ENCODE measurements at regions not wholly inside any gene's neighbourhood (a gene's known extent, or its start where the extent isn't known, plus 50 kb on each side); places are given as distances from the start of the nearest gene placed in this dataset.

DNA sequence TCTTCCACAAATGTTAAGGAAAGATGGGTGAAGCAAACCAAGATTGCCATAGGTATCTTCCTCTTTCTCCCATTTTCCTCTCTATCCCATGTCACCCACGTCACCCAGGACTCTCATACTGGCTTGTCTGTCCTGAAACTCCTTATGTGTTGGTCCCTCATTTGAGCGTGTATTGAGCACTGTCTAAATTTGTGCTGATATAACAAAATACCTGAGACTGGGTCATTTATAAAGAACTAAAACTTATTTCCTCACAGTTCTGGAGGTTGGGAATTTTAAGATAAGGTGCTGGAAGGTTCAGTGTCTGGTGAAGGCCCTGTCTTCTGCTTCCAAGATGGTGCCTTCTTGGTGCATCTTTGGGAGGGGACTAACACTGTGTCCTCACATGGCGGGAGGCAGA is 186.9 kb upstream of the SLC24A5 start:
- DNase-seq: no peak
- Histone ChIP-seq H3K4me1 (peaks cover 36% of the 10 kb centered on the region), H3K27ac (peak overlapping the region in 2 of 4 donors; percentile 22 to 64), H3K36me3 (replicated peaks in 1 of 2; ENCODE audit: insufficient read depth in 1 of 2, low read depth in 2 of 2) (no peaks in the 10 kb centered on the region), H3K9me3 (no peaks in the 10 kb centered on the region), H3K4me3 (no peak overlapping the region), H3K27me3 (no peaks in the 10 kb centered on the region)
- intact Hi-C loops (cut with DNase I): no loop called here
- no peak for ATAC-seq
- WGBS, 2 donors: 84 to 89% methylated on average over 3 of the region's 3 CpGs
- TF ChIP-seq POLR2A (IDR thresholded peaks at IDR 0.05): no peak
- TF ChIP-seq, protein P1, sequence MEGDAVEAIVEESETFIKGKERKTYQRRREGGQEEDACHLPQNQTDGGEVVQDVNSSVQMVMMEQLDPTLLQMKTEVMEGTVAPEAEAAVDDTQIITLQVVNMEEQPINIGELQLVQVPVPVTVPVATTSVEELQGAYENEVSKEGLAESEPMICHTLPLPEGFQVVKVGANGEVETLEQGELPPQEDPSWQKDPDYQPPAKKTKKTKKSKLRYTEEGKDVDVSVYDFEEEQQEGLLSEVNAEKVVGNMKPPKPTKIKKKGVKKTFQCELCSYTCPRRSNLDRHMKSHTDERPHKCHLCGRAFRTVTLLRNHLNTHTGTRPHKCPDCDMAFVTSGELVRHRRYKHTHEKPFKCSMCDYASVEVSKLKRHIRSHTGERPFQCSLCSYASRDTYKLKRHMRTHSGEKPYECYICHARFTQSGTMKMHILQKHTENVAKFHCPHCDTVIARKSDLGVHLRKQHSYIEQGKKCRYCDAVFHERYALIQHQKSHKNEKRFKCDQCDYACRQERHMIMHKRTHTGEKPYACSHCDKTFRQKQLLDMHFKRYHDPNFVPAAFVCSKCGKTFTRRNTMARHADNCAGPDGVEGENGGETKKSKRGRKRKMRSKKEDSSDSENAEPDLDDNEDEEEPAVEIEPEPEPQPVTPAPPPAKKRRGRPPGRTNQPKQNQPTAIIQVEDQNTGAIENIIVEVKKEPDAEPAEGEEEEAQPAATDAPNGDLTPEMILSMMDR (IDR thresholded peaks at IDR 0.05): no peak

GRCh38 chr15:47934342-47934741 is 186.4 kb upstream of the SLC24A5 start:
- DNase-seq (no peak), ATAC-seq (no peak)
- intact Hi-C loops (cut with DNase I): no loop called here
- no peak overlapping the region for H3K4me3 ChIP-seq
- H3K9me3 ChIP-seq: no peaks in the 10 kb centered on the region
- no peak overlapping the region for H3K27ac ChIP-seq
- no peak for TF ChIP-seq POLR2A (IDR thresholded peaks at IDR 0.05)
- TF ChIP-seq, protein P1 (IDR thresholded peaks at IDR 0.05): no peak
- H3K27me3 ChIP-seq: no peaks in the 10 kb centered on the region
- no peaks in the 10 kb centered on the region for H3K36me3 ChIP-seq (replicated peaks in 1 of 2; ENCODE audit: insufficient read depth in 1 of 2, low read depth in 2 of 2)
- H3K4me1 ChIP-seq: peaks cover 36% of the 10 kb centered on the region

GRCh38 chr15:47937834-47938233 is 183.0 kb upstream of the SLC24A5 start:
- Histone ChIP-seq H3K9me3 (no peaks in the 10 kb centered on the region), H3K27ac (no peak overlapping the region), H3K4me3 (no peak overlapping the region), H3K27me3 (no peaks in the 10 kb centered on the region), H3K4me1 (peaks cover 20% of the 10 kb centered on the region), H3K36me3 (replicated peaks in 1 of 2; ENCODE audit: insufficient read depth in 1 of 2, low read depth in 2 of 2) (no peaks in the 10 kb centered on the region)
- intact Hi-C loops (cut with DNase I): no loop called here
- ATAC-seq (no peak), DNase-seq (no peak)
- TF ChIP-seq POLR2A (IDR thresholded peaks at IDR 0.05): no peak
- TF ChIP-seq, protein P1 (IDR thresholded peaks at IDR 0.05): no peak

GRCh38 chr15:47944637-47945288 is 176.0 kb upstream of the SLC24A5 start:
- DNase-seq: no peak
- intact Hi-C loops (cut with DNase I): no loop called here
- no peak for TF ChIP-seq POLR2A (IDR thresholded peaks at IDR 0.05)
- TF ChIP-seq, protein P1 (IDR thresholded peaks at IDR 0.05): no peak
- ATAC-seq: no peak
- H3K4me3 ChIP-seq: no peak overlapping the region
- 75 to 77% methylated on average over 5 of the region's 5 CpGs for WGBS, 2 donors
- H3K27me3 ChIP-seq: no peaks in the 10 kb centered on the region
- H3K27ac ChIP-seq: no peak overlapping the region
- no peaks in the 10 kb centered on the region for H3K36me3 ChIP-seq (replicated peaks in 1 of 2; ENCODE audit: insufficient read depth in 1 of 2, low read depth in 2 of 2)
- no peaks in the 10 kb centered on the region for H3K9me3 ChIP-seq
- no peaks in the 10 kb centered on the region for H3K4me1 ChIP-seq
